AG04449 (cell line): ENCODE measurements at regions not wholly inside any gene's neighbourhood (a gene's known extent, or its start where the extent isn't known, plus 50 kb on each side); places are given as distances from the start of the nearest gene placed in this dataset.

Source experiments
- CTCF ChIA-PET: fragments of 350-600 bp; formaldehyde crosslinking; extraction: SDS; loops from one replicate; lab custom pipeline; 2021; ENCODE audit warnings: antibody characterized with exemption; lab: Yijun Ruan, JAX
- POLR2A ChIA-PET: fragments of 400-600, 350-600 bp; formaldehyde crosslinking; extraction: SDS; loops from one replicate; lab custom pipeline; 2020; ENCODE audit warnings: antibody characterized with exemption, inconsistent platforms; lab: Yijun Ruan, JAX
- DNase-seq: peaks from one replicate; pipeline ENCODE4 v3.0.0-alpha.2; 2010; ENCODE audit warnings: low read depth, low spot score
- H3K4me3 ChIP-seq: 2 replicates; pipeline ENCODE4 v1.5.1; 2011; ENCODE audit warnings: low read depth, mild to moderate bottlenecking, control low read depth, low read length
- CTCF ChIP-seq: IDR thresholded peaks from one replicate; pipeline ENCODE4 v1.5.1; 2011; ENCODE audit warnings: mild to moderate bottlenecking, moderate library complexity, low read length, control low read depth, inconsistent platforms; ENCODE audit not compliant: insufficient read depth; ENCODE audit errors: missing control alignments

- no peak for DNase-seq
- no peak overlapping the region for H3K4me3 ChIP-seq
- POLR2A ChIA-PET: no interaction called here
- CTCF ChIA-PET: no interaction called here
- no peak for TF ChIP-seq CTCF
Measured at GRCh38 chr1:87728169-87728568, 399.5 kb downstream of the LMO4 start.

GRCh38 chr1:87730274-87731216 lies 401.9 kb downstream of the LMO4 start:
- ChIA-PET POLR2A (no interaction called here), CTCF (no interaction called here)
- no peak overlapping the region for H3K4me3 ChIP-seq
- no peak for DNase-seq
- no peak for TF ChIP-seq CTCF

- DNase-seq: no peak
- CTCF ChIA-PET: no interaction called here
- no peak for TF ChIP-seq CTCF
- POLR2A ChIA-PET: no interaction called here
- H3K4me3 ChIP-seq: no peak overlapping the region
Measured at GRCh38 chr1:87733386-87733785, 404.7 kb downstream of the LMO4 start.

GRCh38 chr1:87735750-87736149 lies 407.1 kb downstream of the LMO4 start:
- TF ChIP-seq CTCF: no peak
- no peak for DNase-seq
- ChIA-PET POLR2A (no interaction called here), CTCF (interaction anchor here (1.9 kb wide), 1 partner anchor 218 kb away, joined by 7 read pairs; no protein-coding TSS in a partner anchor)
- H3K4me3 ChIP-seq: no peak overlapping the region

GRCh38 chr1:87739141-87739540 lies 410.5 kb downstream of the LMO4 start:
- POLR2A ChIA-PET: no interaction called here
- TF ChIP-seq CTCF: no peak
- CTCF ChIA-PET: no interaction called here
- no peak overlapping the region for H3K4me3 ChIP-seq
- DNase-seq: no peak

GRCh38 chr1:87739704-87740103 lies 411.0 kb downstream of the LMO4 start:
- CTCF ChIA-PET: no interaction called here
- POLR2A ChIA-PET: no interaction called here
- no peak for TF ChIP-seq CTCF
- no peak for DNase-seq
- no peak overlapping the region for H3K4me3 ChIP-seq
